Activated CD8-positive, alpha-beta memory T cell treated with anti-CD3 and anti-CD28 coated beads, Interleukin-2, amount 10 ng/mL, durations not matched to agents 7 days and 5 days (primary cell): ENCODE measurements at regions not wholly inside any gene's neighbourhood (a gene's known extent, or its start where the extent isn't known, plus 50 kb on each side); places are given as distances from the start of the nearest gene placed in this dataset.
"Not testable (repeated sequence)": the region's sequence is repeated elsewhere in the genome, so short reads cannot be mapped to it uniquely, and the experiment has no call there.

Experiments used
- ATAC-seq: fragments of 150-1000 bp; cut with Tn5 transposase; one replicate; pipeline ENCODE4 v1.10.0; 2021; ENCODE audit warnings: moderate library complexity
- CTCF ChIA-PET: fragments of 350-600 bp; sonication (Branson Sonifier 250); formaldehyde crosslinking; loops from one replicate; lab custom pipeline; 2021; ENCODE audit warnings: antibody characterized with exemption; lab: Charles Lee
- DNase-seq: peaks from one replicate; pipeline ENCODE4 v3.0.0-alpha.2; 2020
- H3K27ac Mint-ChIP-seq: one replicate; pipeline ENCODE4 v1.8.0; 2021; ENCODE audit warnings: mild to moderate bottlenecking, mixed read lengths
- H3K27me3 Mint-ChIP-seq: one replicate; pipeline ENCODE4 v1.8.0; 2021; ENCODE audit warnings: mixed read lengths
- H3K36me3 Mint-ChIP-seq: one replicate; pipeline ENCODE4 v1.8.0; 2021; ENCODE audit warnings: mild to moderate bottlenecking, mixed read lengths
- H3K4me1 Mint-ChIP-seq: one replicate; pipeline ENCODE4 v1.8.0; 2021; ENCODE audit warnings: mixed read lengths
- H3K4me3 Mint-ChIP-seq: one replicate; pipeline ENCODE4 v1.8.0; 2021; ENCODE audit warnings: mild to moderate bottlenecking, moderate library complexity, mixed read lengths
- H3K9me3 Mint-ChIP-seq: one replicate; pipeline ENCODE4 v1.8.0; 2022; ENCODE audit warnings: low read depth, mixed read lengths

GRCh38 chr5:116773926-116774325 is 199.3 kb upstream of the SEMA6A start:
- no peaks in the 10 kb centered on the region for H3K36me3 Mint-ChIP-seq
- ATAC-seq (no peak), DNase-seq (no peak)
- H3K4me1 Mint-ChIP-seq, result no peaks in the 10 kb centered on the region
- no peaks in the 10 kb centered on the region for H3K9me3 Mint-ChIP-seq
- H3K4me3 Mint-ChIP-seq, result no peak overlapping the region
- CTCF ChIA-PET, result no interaction called here
- no peak overlapping the region for H3K27ac Mint-ChIP-seq
- H3K27me3 Mint-ChIP-seq, result peaks cover 4% of the 10 kb centered on the region

GRCh38 chr5:116772806-116773205 is 198.2 kb upstream of the SEMA6A start:
- Mint-ChIP-seq H3K27ac (no peak overlapping the region), H3K4me1 (no peaks in the 10 kb centered on the region), H3K9me3 (no peaks in the 10 kb centered on the region), H3K4me3 (no peak overlapping the region), H3K27me3 (peaks cover 4% of the 10 kb centered on the region), H3K36me3 (no peaks in the 10 kb centered on the region)
- CTCF ChIA-PET, result no interaction called here
- no peak for ATAC-seq
- DNase-seq, result no peak

GRCh38 chr5:116772152-116772501 is 197.5 kb upstream of the SEMA6A start:
- DNase-seq (no peak), ATAC-seq (no peak)
- Mint-ChIP-seq H3K36me3 (no peaks in the 10 kb centered on the region), H3K27ac (no peak overlapping the region), H3K4me3 (no peak overlapping the region), H3K27me3 (peaks cover 4% of the 10 kb centered on the region), H3K4me1 (no peaks in the 10 kb centered on the region), H3K9me3 (no peaks in the 10 kb centered on the region)
- CTCF ChIA-PET, result no interaction called here

GRCh38 chr5:116771466-116772151 is 197.0 kb upstream of the SEMA6A start:
- no peaks in the 10 kb centered on the region for H3K9me3 Mint-ChIP-seq
- DNase-seq (no peak), ATAC-seq (no peak)
- H3K27ac Mint-ChIP-seq, result no peak overlapping the region
- no peak overlapping the region for H3K4me3 Mint-ChIP-seq
- peaks cover 4% of the 10 kb centered on the region for H3K27me3 Mint-ChIP-seq
- CTCF ChIA-PET, result no interaction called here
- no peaks in the 10 kb centered on the region for H3K36me3 Mint-ChIP-seq
- H3K4me1 Mint-ChIP-seq, result no peaks in the 10 kb centered on the region

- H3K27me3 Mint-ChIP-seq, ATAC-seq, H3K4me1 Mint-ChIP-seq, CTCF ChIA-PET, DNase-seq, H3K36me3 Mint-ChIP-seq, H3K4me3 Mint-ChIP-seq, H3K27ac Mint-ChIP-seq, H3K9me3 Mint-ChIP-seq: not testable (repeated sequence)
Observed at GRCh38 chr5:116769953-116770352, 195.3 kb upstream of the SEMA6A start.

GRCh38 chr5:116769470-116769869 is 194.8 kb upstream of the SEMA6A start:
- H3K4me3 Mint-ChIP-seq, result no peak overlapping the region

GRCh38 chr5:116766470-116766947 is 191.9 kb upstream of the SEMA6A start:
- H3K27ac Mint-ChIP-seq, result no peak overlapping the region
- ATAC-seq (no peak), DNase-seq (no peak)
- no peaks in the 10 kb centered on the region for H3K4me1 Mint-ChIP-seq
- no peaks in the 10 kb centered on the region for H3K9me3 Mint-ChIP-seq
- CTCF ChIA-PET, result no interaction called here
- H3K27me3 Mint-ChIP-seq, result no peaks in the 10 kb centered on the region
- H3K36me3 Mint-ChIP-seq, result no peaks in the 10 kb centered on the region
- no peak overlapping the region for H3K4me3 Mint-ChIP-seq

More at GRCh38 chr5:116769470-116769869, 194.8 kb upstream of the SEMA6A start:
- DNase-seq (no peak), ATAC-seq (no peak)
- Mint-ChIP-seq H3K27ac (no peak overlapping the region), H3K27me3 (peaks cover 4% of the 10 kb centered on the region), H3K36me3 (no peaks in the 10 kb centered on the region), H3K9me3 (no peaks in the 10 kb centered on the region), H3K4me1 (no peaks in the 10 kb centered on the region)
- CTCF ChIA-PET, result no interaction called here

GRCh38 chr5:116765441-116765840 is 190.8 kb upstream of the SEMA6A start:
- Mint-ChIP-seq H3K27ac (no peak overlapping the region), H3K27me3 (no peaks in the 10 kb centered on the region), H3K36me3 (no peaks in the 10 kb centered on the region), H3K9me3 (no peaks in the 10 kb centered on the region), H3K4me1 (no peaks in the 10 kb centered on the region), H3K4me3 (no peak overlapping the region)
- no peak for DNase-seq
- CTCF ChIA-PET, result no interaction called here
- no peak for ATAC-seq

GRCh38 chr5:116764941-116765340 is 190.3 kb upstream of the SEMA6A start:
- Mint-ChIP-seq H3K4me1 (no peaks in the 10 kb centered on the region), H3K36me3 (no peaks in the 10 kb centered on the region), H3K4me3 (no peak overlapping the region), H3K27me3 (no peaks in the 10 kb centered on the region), H3K9me3 (no peaks in the 10 kb centered on the region), H3K27ac (no peak overlapping the region)
- ATAC-seq (no peak), DNase-seq (no peak)
- CTCF ChIA-PET, result no interaction called here

GRCh38 chr5:116763987-116764866 is 189.6 kb upstream of the SEMA6A start:
- no peak for ATAC-seq
- no peak overlapping the region for H3K27ac Mint-ChIP-seq
- no peaks in the 10 kb centered on the region for H3K36me3 Mint-ChIP-seq
- DNase-seq, result no peak
- CTCF ChIA-PET, result no interaction called here
- no peaks in the 10 kb centered on the region for H3K4me1 Mint-ChIP-seq
- H3K4me3 Mint-ChIP-seq, result no peak overlapping the region
- no peaks in the 10 kb centered on the region for H3K9me3 Mint-ChIP-seq
- H3K27me3 Mint-ChIP-seq, result no peaks in the 10 kb centered on the region

- no peaks in the 10 kb centered on the region for H3K4me1 Mint-ChIP-seq
- DNase-seq, result no peak
- H3K27me3 Mint-ChIP-seq, result no peaks in the 10 kb centered on the region
- no peak overlapping the region for H3K27ac Mint-ChIP-seq
- no peaks in the 10 kb centered on the region for H3K9me3 Mint-ChIP-seq
- H3K4me3 Mint-ChIP-seq, result no peak overlapping the region
- ATAC-seq, result no peak
- no peaks in the 10 kb centered on the region for H3K36me3 Mint-ChIP-seq
- CTCF ChIA-PET, result no interaction called here
Observed at GRCh38 chr5:116759860-116760640, 185.4 kb upstream of the SEMA6A start.

GRCh38 chr5:116757326-116757725 is 182.7 kb upstream of the SEMA6A start:
- DNase-seq (no peak), ATAC-seq (no peak)
- CTCF ChIA-PET, result no interaction called here
- Mint-ChIP-seq H3K27me3 (no peaks in the 10 kb centered on the region), H3K36me3 (no peaks in the 10 kb centered on the region), H3K4me1 (no peaks in the 10 kb centered on the region), H3K27ac (no peak overlapping the region), H3K9me3 (no peaks in the 10 kb centered on the region), H3K4me3 (no peak overlapping the region)

- Mint-ChIP-seq H3K4me3 (no peak overlapping the region), H3K4me1 (no peaks in the 10 kb centered on the region), H3K9me3 (no peaks in the 10 kb centered on the region), H3K36me3 (no peaks in the 10 kb centered on the region), H3K27ac (no peak overlapping the region), H3K27me3 (no peaks in the 10 kb centered on the region)
- ATAC-seq (no peak), DNase-seq (no peak)
- CTCF ChIA-PET, result no interaction called here
Observed at GRCh38 chr5:116756531-116756930, 181.9 kb upstream of the SEMA6A start.
